ENCODE measurements at regions not wholly inside any gene's neighbourhood (a gene's known extent, or its start where the extent isn't known, plus 50 kb on each side); places are given as distances from the start of the nearest gene placed in this dataset.
"Not testable (repeated sequence)": the region's sequence is repeated elsewhere in the genome, so short reads cannot be mapped to it uniquely, and the experiment has no call there.

DNA sequence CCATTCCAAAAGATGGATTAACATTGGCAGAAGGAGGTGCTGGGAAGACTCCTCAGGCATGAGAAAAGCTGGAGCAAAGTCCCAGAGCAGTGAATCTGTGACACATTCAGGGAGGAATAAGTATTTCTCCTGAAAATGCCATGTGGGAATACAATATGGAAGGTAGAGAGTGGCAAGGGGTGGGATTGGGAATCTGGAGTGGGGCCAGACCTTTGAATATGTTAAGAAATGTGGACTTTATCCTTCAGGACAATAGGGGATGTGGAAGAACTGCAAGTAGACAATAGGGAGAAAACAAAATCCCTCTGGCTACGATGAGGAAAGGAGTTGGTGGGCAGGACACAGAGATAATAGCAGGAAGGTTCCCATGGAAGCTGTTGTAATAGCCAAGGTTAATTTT lies 305.6 kb upstream of the TGFBR2 start:
- no peak for DNase-seq (ENCODE audit: low spot score)

DNA sequence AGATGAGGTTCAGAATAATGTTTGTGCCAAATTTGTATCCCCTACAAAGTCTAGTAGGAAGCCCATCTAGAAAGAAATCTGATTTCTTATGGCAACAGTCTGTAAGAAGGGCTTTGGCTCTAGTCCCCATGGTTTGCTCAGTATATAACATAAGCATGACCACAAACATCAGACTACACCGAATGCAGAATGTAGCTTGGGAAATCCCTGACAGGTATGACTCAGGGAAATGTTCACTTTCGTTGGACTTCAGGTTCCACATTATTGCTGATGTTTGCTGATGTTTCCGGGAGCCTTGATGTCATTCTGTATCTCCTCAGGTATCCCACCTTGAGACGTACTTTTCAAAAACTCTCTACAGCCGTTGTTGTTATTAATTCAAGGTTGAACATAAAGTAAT lies 304.4 kb upstream of the TGFBR2 start:
- DNase-seq (ENCODE audit: low spot score): no peak

DNA sequence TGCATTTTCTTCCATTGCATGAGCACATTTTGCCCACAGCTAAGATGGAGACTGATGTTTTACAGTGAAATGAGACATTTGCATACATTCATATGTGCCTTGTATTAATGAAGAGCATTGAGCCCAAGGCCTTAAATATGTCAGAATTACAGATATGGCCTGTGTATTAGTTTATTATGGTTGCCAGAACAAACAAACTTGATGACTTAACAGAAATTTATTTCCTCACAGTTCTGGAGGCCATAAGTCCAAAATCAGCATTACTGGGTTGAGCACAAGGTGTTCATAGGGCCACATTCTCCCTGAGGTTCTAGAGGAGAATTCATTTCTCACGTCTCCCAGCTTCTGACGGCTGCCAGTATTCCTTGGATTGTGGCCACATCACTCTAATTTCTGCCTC lies 302.6 kb upstream of the TGFBR2 start:
- no peak for DNase-seq (ENCODE audit: low spot score)

DNA sequence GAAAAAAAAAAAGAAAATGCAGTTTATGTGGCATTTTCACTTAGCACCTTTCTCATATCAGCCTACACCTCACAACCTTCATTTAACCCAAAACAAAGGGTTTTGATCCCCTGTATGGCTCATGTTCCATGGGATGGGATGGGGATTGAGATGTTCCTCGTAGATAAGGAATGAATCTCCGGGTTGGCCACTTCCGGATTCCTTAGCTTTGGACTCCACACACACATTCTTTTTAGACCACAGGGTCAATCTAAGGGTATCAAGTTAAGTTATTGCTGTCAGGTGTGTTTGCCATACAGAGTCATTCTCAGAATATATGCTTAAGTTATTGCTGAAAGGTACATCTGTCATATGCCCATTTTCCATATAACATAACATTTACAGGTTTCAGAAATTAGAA lies 301.4 kb upstream of the TGFBR2 start:
- no peak for DNase-seq (ENCODE audit: low spot score)

DNA sequence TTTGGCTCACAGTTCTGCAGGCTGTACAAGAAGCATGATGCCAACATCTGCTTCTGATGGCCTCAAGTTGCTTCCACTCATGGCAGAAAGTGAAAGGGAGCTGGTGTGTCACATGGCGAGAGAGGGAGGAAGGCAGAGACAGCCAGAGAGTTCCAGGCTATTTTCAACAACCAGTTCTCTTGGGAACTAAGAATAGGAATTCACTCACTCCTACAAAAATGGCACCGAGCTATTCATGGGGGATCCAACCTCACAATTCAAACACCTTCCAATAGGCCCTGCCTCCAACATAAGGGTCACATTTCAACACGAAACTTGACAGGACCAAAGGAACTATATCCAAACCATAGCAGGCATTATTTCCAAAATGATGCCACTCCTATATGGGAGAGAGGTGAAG lies 299.5 kb upstream of the TGFBR2 start:
- no peak for DNase-seq (ENCODE audit: low spot score)

- no peak for DNase-seq (ENCODE audit: low spot score)
These were observed 298.9 kb upstream of the TGFBR2 start for GRCh38 chr3:30307372-30307950.

- no peak for DNase-seq (ENCODE audit: low spot score)
These were observed 298.3 kb upstream of the TGFBR2 start for GRCh38 chr3:30308131-30308530.

DNA sequence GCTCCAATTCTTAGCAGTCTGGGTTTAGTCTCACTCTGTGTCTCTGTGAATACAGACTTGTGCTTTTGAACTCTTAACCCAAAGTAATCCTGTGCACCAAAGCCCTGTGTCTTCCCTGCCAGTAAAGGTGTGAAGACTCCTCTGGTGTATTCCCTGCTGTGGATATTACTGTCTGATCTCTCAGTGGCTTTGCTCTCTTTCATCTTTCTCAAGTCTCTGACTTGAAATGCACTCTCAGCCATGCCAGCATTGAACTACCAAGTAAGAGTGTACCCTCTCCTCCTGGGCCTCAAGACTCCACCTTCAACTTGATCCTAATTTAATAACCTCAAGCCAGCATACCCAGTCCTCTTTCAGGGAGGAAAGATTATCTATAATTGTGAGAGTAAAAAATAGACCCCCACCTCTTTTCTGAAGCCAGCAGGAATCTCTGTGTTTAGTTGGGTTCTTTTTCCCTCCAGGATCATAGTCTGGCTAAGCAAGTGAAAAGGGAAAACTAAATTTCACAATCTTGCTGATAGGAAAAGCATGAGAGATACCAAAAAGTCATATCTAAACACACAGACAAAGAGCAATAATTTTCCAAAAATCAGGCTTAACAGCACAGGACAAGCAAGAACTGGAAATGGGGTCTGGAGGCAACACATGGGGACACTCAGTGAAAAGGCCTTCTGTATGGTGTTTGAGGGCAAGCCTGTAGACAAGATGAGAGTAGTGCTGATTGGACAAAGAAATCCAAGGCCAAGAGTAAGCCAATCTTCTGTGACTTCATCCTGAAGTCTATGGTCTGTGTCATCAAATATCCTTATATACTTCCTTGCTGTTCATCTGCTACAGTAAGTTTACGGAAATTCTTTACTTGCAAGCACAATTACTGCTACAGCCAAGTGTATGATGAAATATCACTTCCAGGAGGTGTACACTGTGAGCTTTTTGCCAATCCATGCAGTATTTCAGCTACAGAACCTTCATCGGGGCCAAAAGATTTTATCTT lies 296.1 kb upstream of the TGFBR2 start:
- no peak for DNase-seq (ENCODE audit: low spot score)

- DNase-seq (ENCODE audit: low spot score): no peak
These were observed 294.6 kb upstream of the TGFBR2 start for GRCh38 chr3:30311781-30312180.

GRCh38 chr3:30313840-30314239 lies 292.6 kb upstream of the TGFBR2 start:
- DNase-seq (ENCODE audit: low spot score): no peak

GRCh38 chr3:30314757-30315325 lies 291.6 kb upstream of the TGFBR2 start:
- no peak for DNase-seq (ENCODE audit: low spot score)

DNA sequence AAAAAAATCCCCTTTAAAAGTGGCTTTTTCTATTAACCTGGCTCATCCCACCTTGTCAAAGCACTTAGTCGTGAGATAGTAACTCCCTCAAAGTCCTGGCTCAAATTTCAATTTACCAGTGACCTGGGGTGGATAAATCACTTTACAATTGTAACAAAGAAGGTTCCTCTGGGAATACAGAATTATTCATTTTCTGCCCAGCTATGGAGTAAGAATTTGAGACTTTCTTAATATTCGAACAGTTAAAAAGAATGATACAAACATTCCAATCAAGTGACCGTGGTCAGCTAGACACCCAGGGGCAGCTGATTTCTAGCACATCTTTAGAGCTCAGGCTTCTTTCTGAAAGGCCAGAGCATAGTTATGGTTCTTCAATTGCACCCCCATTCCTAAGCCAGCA lies 291.0 kb upstream of the TGFBR2 start:
- no peak for DNase-seq (ENCODE audit: low spot score)

DNA sequence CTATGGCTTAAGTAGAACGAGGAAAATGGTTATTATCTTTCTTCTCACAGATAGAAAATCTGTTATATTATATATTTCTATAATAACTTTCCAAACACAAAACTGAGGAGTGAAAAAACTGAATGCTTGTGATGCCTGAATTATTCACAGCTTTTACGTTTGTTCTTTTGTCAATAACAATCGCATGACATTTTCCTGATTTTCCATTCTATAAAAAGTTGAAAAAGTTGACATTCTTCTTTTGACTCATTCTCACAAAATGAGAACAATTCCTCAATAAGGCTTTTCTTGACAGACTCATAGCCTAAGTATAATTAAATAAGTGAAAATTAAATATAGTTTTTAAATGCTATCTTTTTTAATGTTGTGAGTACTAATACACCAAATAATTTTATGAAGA lies 288.8 kb upstream of the TGFBR2 start:
- DNase-seq (ENCODE audit: low spot score): no peak

DNA sequence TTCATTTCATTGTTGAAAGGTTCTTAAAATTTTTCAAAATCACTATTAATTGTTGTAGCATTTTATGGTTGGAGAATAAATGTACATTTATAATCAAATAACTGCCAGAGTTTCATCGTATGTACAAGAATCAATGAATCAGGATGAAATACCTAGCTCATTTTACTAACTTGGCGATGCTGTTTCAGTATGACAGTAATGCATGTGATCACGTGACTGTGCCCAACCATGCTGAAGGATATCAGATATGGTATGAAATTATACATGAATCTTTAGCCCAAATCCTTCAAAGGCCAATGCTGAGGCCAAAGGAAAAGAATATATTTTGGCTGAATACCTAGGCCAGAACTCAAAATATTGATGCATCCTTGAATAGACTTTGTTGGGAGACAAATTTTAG lies 288.3 kb upstream of the TGFBR2 start:
- DNase-seq (ENCODE audit: low spot score): no peak

GRCh38 chr3:30319713-30320112 lies 286.7 kb upstream of the TGFBR2 start:
- DNase-seq (ENCODE audit: low spot score): peak; percentile 55

DNA sequence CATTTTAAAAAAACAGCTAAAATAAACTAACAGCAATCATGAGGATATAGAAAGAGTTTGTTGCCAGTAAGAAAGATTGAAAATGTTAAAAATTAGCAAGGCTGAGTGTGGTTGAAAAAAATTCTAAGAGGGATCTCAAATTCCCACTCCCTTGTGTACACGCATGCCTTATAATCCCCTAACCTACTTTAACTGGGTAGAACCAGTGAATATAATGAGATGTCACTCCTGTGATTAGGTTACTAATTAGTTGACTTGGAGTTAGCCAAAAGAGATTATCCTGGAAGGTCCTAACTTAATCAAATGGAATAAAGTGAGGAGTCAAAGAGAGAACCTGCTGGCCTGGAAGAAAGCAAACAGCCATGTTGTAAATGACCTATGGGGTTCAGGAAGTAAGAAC lies 286.0 kb upstream of the TGFBR2 start:
- DNase-seq (ENCODE audit: low spot score): no peak

GRCh38 chr3:30321065-30321464 lies 285.3 kb upstream of the TGFBR2 start:
- DNase-seq (ENCODE audit: low spot score): no peak

DNA sequence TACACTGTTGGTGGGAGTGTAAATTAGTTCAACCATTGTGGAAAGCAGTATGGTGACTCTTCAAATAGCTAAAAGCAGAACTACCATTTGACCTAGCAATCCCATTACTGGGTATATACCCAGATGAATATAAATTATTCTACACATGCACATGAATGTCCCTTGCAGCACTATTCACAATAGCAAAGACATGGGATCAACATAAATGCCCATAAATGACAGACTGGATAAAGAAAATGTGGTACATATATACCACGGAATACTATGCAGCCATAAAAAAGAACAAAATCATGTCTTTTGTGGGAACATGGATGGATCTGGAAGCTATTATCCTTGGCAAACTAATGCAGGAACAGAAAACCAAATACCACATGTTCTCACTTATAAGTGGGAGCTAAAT lies 282.8 kb upstream of the TGFBR2 start:
- DNase-seq (ENCODE audit: low spot score): not testable (repeated sequence)

GRCh38 chr3:30324587-30324986 lies 281.8 kb upstream of the TGFBR2 start:
- no peak for DNase-seq (ENCODE audit: low spot score)

DNA sequence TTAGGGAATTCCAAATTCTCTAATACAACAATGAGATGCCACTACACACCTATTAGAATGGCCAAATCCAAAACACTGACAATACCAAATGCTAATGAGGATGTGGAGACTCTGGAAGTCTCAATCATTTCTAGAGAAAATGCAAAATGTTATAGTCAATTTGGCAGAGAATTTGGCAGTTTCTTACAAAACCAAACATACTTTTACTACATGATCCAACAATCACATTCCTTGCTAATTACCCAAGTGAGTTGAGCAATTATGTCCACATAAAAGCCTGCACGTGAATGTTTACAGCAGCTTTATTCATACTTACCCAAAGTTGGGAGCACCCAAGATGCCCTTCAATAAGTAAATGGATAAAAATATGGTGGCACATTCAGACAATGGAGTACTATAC lies 278.4 kb upstream of the TGFBR2 start:
- DNase-seq (ENCODE audit: low spot score): not testable (repeated sequence)

DNA sequence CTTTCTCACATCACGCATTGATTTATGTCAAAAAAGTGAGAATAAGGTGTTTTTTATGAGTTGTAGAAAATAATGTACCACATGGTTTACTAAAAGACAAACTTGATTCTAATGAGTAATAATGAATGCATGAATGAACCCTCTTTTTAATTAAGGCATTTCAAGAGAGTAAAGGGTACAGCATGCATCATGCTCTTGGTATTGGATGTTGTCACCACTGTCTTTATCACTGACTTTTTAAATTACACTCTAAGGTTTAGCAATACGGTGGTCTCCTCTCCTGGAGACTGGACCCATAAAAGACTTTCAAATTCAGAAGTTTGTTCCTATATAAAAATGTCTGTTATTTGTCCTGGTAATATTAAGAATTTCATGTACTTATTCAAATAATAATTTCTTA lies 277.5 kb upstream of the TGFBR2 start:
- not testable (repeated sequence) for DNase-seq (ENCODE audit: low spot score)

- no peak for DNase-seq (ENCODE audit: low spot score)
These were observed 274.9 kb upstream of the TGFBR2 start for GRCh38 chr3:30331519-30331918.
